ENCODE measurements at regions not wholly inside any gene's neighbourhood (a gene's known extent, or its start where the extent isn't known, plus 50 kb on each side); places are given as distances from the start of the nearest gene placed in this dataset.

GRCh38 chr21:15278279-15278678 is 213.5 kb upstream of the NRIP1 start:
- H3K27me3 ChIP-seq = no peaks in the 10 kb centered on the region
- intact Hi-C loops (cut with DNase I) = no loop called here
- 82% methylated on average over 5 of the region's 5 CpGs for WGBS

GRCh38 chr21:15278851-15279250 is 214.1 kb upstream of the NRIP1 start:
- H3K4me3 ChIP-seq = no peak overlapping the region
- H3K27me3 ChIP-seq = no peaks in the 10 kb centered on the region
- intact Hi-C loops (cut with DNase I) = no loop called here
- 84% methylated on average over 4 of the region's 4 CpGs for WGBS
- peaks cover 0 to 6% (median 3%) of the 10 kb centered on the region in 4 donors for H3K9me3 ChIP-seq
- no peak overlapping the region for H3K27ac ChIP-seq (replicated peaks in 1 of 4)
- TF ChIP-seq POLR2AphosphoS5 (IDR thresholded peaks at IDR 0.05) (no peak), POLR2A (IDR thresholded peaks at IDR 0.05; ENCODE audit: low read depth) (no peak), CTCF (IDR thresholded peaks at IDR 0.05) (no peak), EP300 (IDR thresholded peaks at IDR 0.05) (no peak)
- H3K36me3 ChIP-seq = no peaks in the 10 kb centered on the region
- H3K4me1 ChIP-seq = peaks cover 0 to 3% (median 0%) of the 10 kb centered on the region in 4 donors
- DNase-seq (ENCODE audit: extremely low spot score) = no peak

More at GRCh38 chr21:15278279-15278678, 213.5 kb upstream of the NRIP1 start:
- peaks cover 0 to 6% (median 3%) of the 10 kb centered on the region in 4 donors for H3K9me3 ChIP-seq
- TF ChIP-seq POLR2AphosphoS5 (IDR thresholded peaks at IDR 0.05) (no peak), POLR2A (IDR thresholded peaks at IDR 0.05; ENCODE audit: low read depth) (no peak), CTCF (IDR thresholded peaks at IDR 0.05) (no peak), EP300 (IDR thresholded peaks at IDR 0.05) (no peak)
- peaks cover 0 to 3% (median 0%) of the 10 kb centered on the region in 4 donors for H3K4me1 ChIP-seq
- no peaks in the 10 kb centered on the region for H3K36me3 ChIP-seq
- no peak overlapping the region for H3K4me3 ChIP-seq
- no peak for DNase-seq (ENCODE audit: extremely low spot score)
- no peak overlapping the region for H3K27ac ChIP-seq (replicated peaks in 1 of 4)

- no peak for DNase-seq (ENCODE audit: extremely low spot score)
- TF ChIP-seq POLR2A (IDR thresholded peaks at IDR 0.05; ENCODE audit: low read depth) (no peak), CTCF (IDR thresholded peaks at IDR 0.05) (no peak), POLR2AphosphoS5 (IDR thresholded peaks at IDR 0.05) (no peak), EP300 (IDR thresholded peaks at IDR 0.05) (no peak)
- intact Hi-C loops (cut with DNase I) = no loop called here
- WGBS = 86% methylated on average over 1 of the region's 1 CpG
- peaks cover 0 to 3% (median 0%) of the 10 kb centered on the region in 4 donors for H3K4me1 ChIP-seq
- no peaks in the 10 kb centered on the region for H3K27me3 ChIP-seq
- no peak overlapping the region for H3K27ac ChIP-seq (replicated peaks in 1 of 4)
- H3K4me3 ChIP-seq = no peak overlapping the region
- no peaks in the 10 kb centered on the region for H3K36me3 ChIP-seq
- H3K9me3 ChIP-seq = peaks cover 0 to 6% (median 3%) of the 10 kb centered on the region in 4 donors
Observed at GRCh38 chr21:15279482-15279881, 214.7 kb upstream of the NRIP1 start.

GRCh38 chr21:15281714-15282113 is 216.9 kb upstream of the NRIP1 start:
- H3K4me3 ChIP-seq = no peak overlapping the region
- 95% methylated on average over 3 of the region's 3 CpGs for WGBS
- H3K27ac ChIP-seq (replicated peaks in 1 of 4) = no peak overlapping the region
- no peak for TF ChIP-seq POLR2AphosphoS5 (IDR thresholded peaks at IDR 0.05)
- no peak for TF ChIP-seq EP300 (IDR thresholded peaks at IDR 0.05)
- TF ChIP-seq POLR2A (IDR thresholded peaks at IDR 0.05; ENCODE audit: low read depth) = no peak
- no peak for TF ChIP-seq CTCF (IDR thresholded peaks at IDR 0.05)
- DNase-seq (ENCODE audit: extremely low spot score) = no peak
- H3K36me3 ChIP-seq = no peaks in the 10 kb centered on the region
- H3K4me1 ChIP-seq = no peaks in the 10 kb centered on the region
- intact Hi-C loops (cut with DNase I) = no loop called here
- peaks cover 0 to 6% (median 3%) of the 10 kb centered on the region in 4 donors for H3K9me3 ChIP-seq
- H3K27me3 ChIP-seq = no peaks in the 10 kb centered on the region

GRCh38 chr21:15282665-15283064 is 217.9 kb upstream of the NRIP1 start:
- TF ChIP-seq POLR2A (IDR thresholded peaks at IDR 0.05; ENCODE audit: low read depth) (no peak), POLR2AphosphoS5 (IDR thresholded peaks at IDR 0.05) (no peak), EP300 (IDR thresholded peaks at IDR 0.05) (no peak), CTCF (IDR thresholded peaks at IDR 0.05) (no peak)

More at GRCh38 chr21:15282665-15283064, 217.9 kb upstream of the NRIP1 start:
- Histone ChIP-seq H3K36me3 (no peaks in the 10 kb centered on the region), H3K27ac (replicated peaks in 1 of 4) (no peak overlapping the region), H3K9me3 (peaks cover 0 to 6% (median 3%) of the 10 kb centered on the region in 4 donors), H3K27me3 (no peaks in the 10 kb centered on the region), H3K4me3 (no peak overlapping the region), H3K4me1 (no peaks in the 10 kb centered on the region)
- intact Hi-C loops (cut with DNase I) = no loop called here
- DNase-seq (ENCODE audit: extremely low spot score) = no peak
- WGBS = 59% methylated on average over 1 of the region's 1 CpG

Measured in esophagus muscularis mucosa (tissue), 4 donors.